ENCODE measurements at regions not wholly inside any gene's neighbourhood (a gene's known extent, or its start where the extent isn't known, plus 50 kb on each side); places are given as distances from the start of the nearest gene placed in this dataset.
"Not testable (repeated sequence)": the region's sequence is repeated elsewhere in the genome, so short reads cannot be mapped to it uniquely, and the experiment has no call there.

- intact Hi-C loops (cut with DNase I; ENCODE audit: low total_unique reads): no loop called here
- no peak overlapping the region for H3K27ac ChIP-seq
- no peaks in the 10 kb centered on the region for H3K36me3 ChIP-seq
- no peaks in the 10 kb centered on the region for H3K27me3 ChIP-seq
- no peak for TF ChIP-seq CTCF (IDR thresholded peaks at IDR 0.05)
- TF ChIP-seq POLR2A (IDR thresholded peaks at IDR 0.05): no peak
- H3K9me3 ChIP-seq: no peaks in the 10 kb centered on the region
- H3K4me3 ChIP-seq: no peak overlapping the region
- no peak for DNase-seq
- no peaks in the 10 kb centered on the region for H3K4me1 ChIP-seq
These were observed 235.9 kb upstream of the KITLG start for GRCh38 chr12:88816201-88816600.

- H3K9me3 ChIP-seq: no peaks in the 10 kb centered on the region
- no peaks in the 10 kb centered on the region for H3K36me3 ChIP-seq
- no peaks in the 10 kb centered on the region for H3K4me1 ChIP-seq
- no peak overlapping the region for H3K4me3 ChIP-seq
- TF ChIP-seq POLR2A (IDR thresholded peaks at IDR 0.05) (no peak), CTCF (IDR thresholded peaks at IDR 0.05) (no peak)
- intact Hi-C loops (cut with DNase I; ENCODE audit: low total_unique reads): no loop called here
- H3K27ac ChIP-seq: no peak overlapping the region
- H3K27me3 ChIP-seq: no peaks in the 10 kb centered on the region
- DNase-seq: no peak
These were observed 234.5 kb upstream of the KITLG start for GRCh38 chr12:88814779-88815178.

GRCh38 chr12:88812610-88813009 lies 232.3 kb upstream of the KITLG start:
- Histone ChIP-seq H3K9me3 (no peaks in the 10 kb centered on the region), H3K36me3 (no peaks in the 10 kb centered on the region), H3K4me3 (no peak overlapping the region), H3K27ac (no peak overlapping the region), H3K27me3 (no peaks in the 10 kb centered on the region), H3K4me1 (no peaks in the 10 kb centered on the region)
- intact Hi-C loops (cut with DNase I; ENCODE audit: low total_unique reads): no loop called here
- no peak for TF ChIP-seq CTCF (IDR thresholded peaks at IDR 0.05)
- no peak for TF ChIP-seq POLR2A (IDR thresholded peaks at IDR 0.05)
- no peak for DNase-seq

GRCh38 chr12:88810806-88811205 lies 230.5 kb upstream of the KITLG start:
- DNase-seq: no peak
- intact Hi-C loops (cut with DNase I; ENCODE audit: low total_unique reads): no loop called here
- TF ChIP-seq POLR2A (IDR thresholded peaks at IDR 0.05) (no peak), CTCF (IDR thresholded peaks at IDR 0.05) (no peak)
- H3K9me3 ChIP-seq: no peaks in the 10 kb centered on the region
- H3K4me1 ChIP-seq: no peaks in the 10 kb centered on the region
- no peak overlapping the region for H3K4me3 ChIP-seq
- H3K27ac ChIP-seq: no peak overlapping the region
- no peaks in the 10 kb centered on the region for H3K36me3 ChIP-seq
- H3K27me3 ChIP-seq: no peaks in the 10 kb centered on the region

- H3K27me3 ChIP-seq; H3K4me1 ChIP-seq; H3K36me3 ChIP-seq; H3K9me3 ChIP-seq; H3K4me3 ChIP-seq; H3K27ac ChIP-seq; intact Hi-C loops (cut with DNase I; ENCODE audit: low total_unique reads); DNase-seq: not testable (repeated sequence)
These were observed 229.6 kb upstream of the KITLG start for GRCh38 chr12:88809841-88810240.

GRCh38 chr12:88805692-88806091 lies 225.4 kb upstream of the KITLG start:
- H3K4me1 ChIP-seq: no peaks in the 10 kb centered on the region
- TF ChIP-seq POLR2A (IDR thresholded peaks at IDR 0.05) (no peak), CTCF (IDR thresholded peaks at IDR 0.05) (no peak)
- intact Hi-C loops (cut with DNase I; ENCODE audit: low total_unique reads): no loop called here
- DNase-seq: no peak
- H3K27me3 ChIP-seq: no peaks in the 10 kb centered on the region
- no peak overlapping the region for H3K4me3 ChIP-seq
- no peak overlapping the region for H3K27ac ChIP-seq
- H3K36me3 ChIP-seq: no peaks in the 10 kb centered on the region
- H3K9me3 ChIP-seq: no peaks in the 10 kb centered on the region
